ENCODE measurements at regions not wholly inside any gene's neighbourhood (a gene's known extent, or its start where the extent isn't known, plus 50 kb on each side); places are given as distances from the start of the nearest gene placed in this dataset.

DNA sequence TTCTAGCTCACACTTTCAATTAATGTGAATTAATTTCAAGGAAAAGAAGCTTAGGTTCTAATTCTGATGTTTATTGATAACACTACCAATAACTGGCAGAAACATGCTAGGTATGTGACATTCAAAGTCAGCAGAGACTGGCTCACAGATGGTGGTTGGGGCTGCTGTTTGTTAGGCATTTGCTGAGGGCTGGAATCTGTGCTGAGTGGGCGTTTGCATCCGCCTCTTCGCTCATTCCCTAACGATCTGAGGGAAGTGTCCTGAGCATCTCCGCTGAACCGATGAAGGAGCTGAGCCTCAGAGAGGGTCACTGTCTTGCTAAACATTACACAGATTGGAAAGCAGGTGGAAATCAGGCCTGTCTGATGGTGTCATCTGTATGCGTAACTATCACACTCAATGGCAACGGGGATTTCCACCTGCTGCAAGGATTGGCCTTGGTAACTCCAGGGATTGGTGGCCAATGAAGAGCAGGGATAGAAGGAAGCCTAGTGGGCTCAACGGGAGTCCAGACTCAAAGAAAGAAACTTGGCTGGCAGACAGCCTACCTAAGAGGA, 338.9 kb downstream of the TEX29 start:
- H3K27me3 ChIP-seq = no peaks in the 10 kb centered on the region
- no peak for DNase-seq
- 64 to 66% methylated on average over 9 of the region's 9 CpGs for WGBS, 2 donors

DNA sequence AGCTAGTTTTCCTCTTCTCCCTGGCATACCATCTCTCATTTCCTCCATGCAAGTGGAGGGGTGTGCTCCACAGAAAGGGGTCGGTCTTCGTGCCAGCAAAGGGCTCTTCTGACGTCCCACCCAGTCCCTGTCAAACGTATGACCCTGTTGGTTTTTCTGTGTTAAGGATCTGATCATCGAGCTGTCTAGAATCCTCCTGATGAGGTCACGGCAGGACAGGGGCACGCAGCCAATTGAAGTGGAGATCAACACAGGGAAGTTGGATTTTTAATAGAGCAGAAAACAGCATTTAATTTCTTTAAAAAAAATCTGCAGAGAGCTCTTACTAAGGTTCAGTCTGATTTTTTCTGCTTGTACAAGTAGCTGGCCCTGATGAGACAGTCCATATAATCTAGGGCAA, 339.4 kb downstream of the TEX29 start:
- intact Hi-C loops (cut with DNase I) = no loop called here
- ATAC-seq (no peak), DNase-seq (no peak)
- Histone ChIP-seq H3K27me3 (no peaks in the 10 kb centered on the region), H3K36me3 (replicated peaks in 1 of 2; ENCODE audit: insufficient read depth in 1 of 2, low read depth in 2 of 2) (no peaks in the 10 kb centered on the region), H3K4me1 (no peaks in the 10 kb centered on the region), H3K9me3 (no peaks in the 10 kb centered on the region), H3K4me3 (no peak overlapping the region), H3K27ac (no peak overlapping the region)
- no peak for TF ChIP-seq POLR2A (IDR thresholded peaks at IDR 0.05)
- TF ChIP-seq, protein P1, sequence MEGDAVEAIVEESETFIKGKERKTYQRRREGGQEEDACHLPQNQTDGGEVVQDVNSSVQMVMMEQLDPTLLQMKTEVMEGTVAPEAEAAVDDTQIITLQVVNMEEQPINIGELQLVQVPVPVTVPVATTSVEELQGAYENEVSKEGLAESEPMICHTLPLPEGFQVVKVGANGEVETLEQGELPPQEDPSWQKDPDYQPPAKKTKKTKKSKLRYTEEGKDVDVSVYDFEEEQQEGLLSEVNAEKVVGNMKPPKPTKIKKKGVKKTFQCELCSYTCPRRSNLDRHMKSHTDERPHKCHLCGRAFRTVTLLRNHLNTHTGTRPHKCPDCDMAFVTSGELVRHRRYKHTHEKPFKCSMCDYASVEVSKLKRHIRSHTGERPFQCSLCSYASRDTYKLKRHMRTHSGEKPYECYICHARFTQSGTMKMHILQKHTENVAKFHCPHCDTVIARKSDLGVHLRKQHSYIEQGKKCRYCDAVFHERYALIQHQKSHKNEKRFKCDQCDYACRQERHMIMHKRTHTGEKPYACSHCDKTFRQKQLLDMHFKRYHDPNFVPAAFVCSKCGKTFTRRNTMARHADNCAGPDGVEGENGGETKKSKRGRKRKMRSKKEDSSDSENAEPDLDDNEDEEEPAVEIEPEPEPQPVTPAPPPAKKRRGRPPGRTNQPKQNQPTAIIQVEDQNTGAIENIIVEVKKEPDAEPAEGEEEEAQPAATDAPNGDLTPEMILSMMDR (IDR thresholded peaks at IDR 0.05) = no peak
- WGBS, 2 donors = 61 to 68% methylated on average over 7 of the region's 7 CpGs

More for the DNA sequence above, 338.9 kb downstream of the TEX29 start:
- no peak overlapping the region for H3K4me3 ChIP-seq
- no peaks in the 10 kb centered on the region for H3K9me3 ChIP-seq
- H3K36me3 ChIP-seq (replicated peaks in 1 of 2; ENCODE audit: insufficient read depth in 1 of 2, low read depth in 2 of 2) = no peaks in the 10 kb centered on the region
- TF ChIP-seq, protein P1 (IDR thresholded peaks at IDR 0.05) = no peak
- no peak for TF ChIP-seq POLR2A (IDR thresholded peaks at IDR 0.05)
- intact Hi-C loops (cut with DNase I) = no loop called here
- H3K4me1 ChIP-seq = no peaks in the 10 kb centered on the region
- no peak overlapping the region for H3K27ac ChIP-seq
- ATAC-seq = no peak

DNA sequence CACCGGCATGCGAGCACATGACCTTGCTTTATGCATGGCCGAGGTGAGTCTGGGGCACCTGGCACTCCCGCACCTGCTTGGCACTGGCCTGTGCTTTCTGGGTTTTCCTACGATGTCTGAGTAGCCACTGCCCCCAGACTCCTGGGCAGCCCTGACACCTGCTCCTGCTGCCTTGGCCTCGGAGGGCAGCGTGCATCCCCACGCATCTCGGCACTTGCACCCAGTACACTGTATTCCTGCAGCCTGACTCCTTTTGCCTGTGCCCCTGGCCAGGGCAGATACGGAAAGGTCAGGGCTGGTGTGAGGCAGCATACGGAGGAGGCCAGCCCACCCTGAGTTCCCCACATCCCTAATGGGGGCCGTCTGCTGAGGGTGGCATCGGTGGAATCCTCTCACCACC, 340.6 kb downstream of the TEX29 start:
- Histone ChIP-seq H3K27me3 (no peaks in the 10 kb centered on the region), H3K27ac (no peak overlapping the region), H3K36me3 (replicated peaks in 1 of 2; ENCODE audit: insufficient read depth in 1 of 2, low read depth in 2 of 2) (no peaks in the 10 kb centered on the region), H3K4me3 (no peak overlapping the region), H3K9me3 (no peaks in the 10 kb centered on the region), H3K4me1 (no peaks in the 10 kb centered on the region)
- no peak for TF ChIP-seq POLR2A (IDR thresholded peaks at IDR 0.05)
- TF ChIP-seq, protein P1 (IDR thresholded peaks at IDR 0.05) = no peak
- 78 to 79% methylated on average over 13 of the region's 13 CpGs for WGBS, 2 donors
- ATAC-seq (no peak), DNase-seq (no peak)
- intact Hi-C loops (cut with DNase I) = no loop called here

DNA sequence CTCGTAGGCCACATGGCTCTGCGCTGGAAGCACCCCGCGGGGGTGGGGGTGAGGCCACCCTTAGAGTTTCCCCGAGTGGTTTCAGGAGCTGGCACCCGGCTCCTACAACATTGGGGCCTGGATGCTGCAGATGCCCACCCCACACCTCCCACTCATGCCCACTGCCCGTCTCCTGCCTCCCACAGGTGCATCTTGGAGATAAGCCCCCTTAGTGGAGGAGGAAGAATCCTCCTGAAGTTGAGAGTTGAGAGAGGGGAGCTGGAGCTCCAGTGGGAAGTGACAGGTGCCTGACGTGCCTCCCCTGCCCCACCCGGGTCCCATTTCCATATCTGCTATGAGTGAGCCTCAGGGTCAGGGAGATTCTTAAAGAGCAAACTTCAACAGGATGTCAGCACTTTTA, 341.3 kb downstream of the TEX29 start:
- Histone ChIP-seq H3K36me3 (replicated peaks in 1 of 2; ENCODE audit: insufficient read depth in 1 of 2, low read depth in 2 of 2) (no peaks in the 10 kb centered on the region), H3K4me1 (no peaks in the 10 kb centered on the region), H3K27ac (no peak overlapping the region), H3K4me3 (no peak overlapping the region), H3K27me3 (no peaks in the 10 kb centered on the region), H3K9me3 (no peaks in the 10 kb centered on the region)
- ATAC-seq (no peak), DNase-seq (no peak)
- intact Hi-C loops (cut with DNase I) = no loop called here
- TF ChIP-seq, protein P1 (IDR thresholded peaks at IDR 0.05) = no peak
- no peak for TF ChIP-seq POLR2A (IDR thresholded peaks at IDR 0.05)
- 77 to 81% methylated on average over 3 to 9 of the region's 9 CpGs for WGBS, 2 donors

DNA sequence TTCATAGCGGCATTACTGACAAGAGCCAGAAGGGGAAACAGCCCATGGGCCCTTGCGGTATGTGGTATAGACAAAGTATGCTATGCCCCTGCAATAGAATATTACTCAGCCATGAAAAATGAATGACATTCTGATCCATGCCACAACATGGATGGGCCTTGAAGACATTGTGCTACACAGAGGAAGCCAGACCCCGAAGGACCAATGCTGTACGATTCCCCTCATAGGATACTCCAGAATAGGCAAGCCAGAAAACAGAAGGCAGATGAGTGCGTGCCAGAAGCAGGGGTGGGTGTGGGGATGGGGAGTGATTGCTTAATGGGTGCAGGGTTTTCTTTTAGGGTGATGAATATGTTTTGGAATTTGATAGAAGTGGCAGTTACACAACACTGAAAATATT, 342.0 kb downstream of the TEX29 start:
- no peak for ATAC-seq
- no peak for TF ChIP-seq POLR2A (IDR thresholded peaks at IDR 0.05)
- TF ChIP-seq, protein P1 (IDR thresholded peaks at IDR 0.05) = no peak
- no peaks in the 10 kb centered on the region for H3K4me1 ChIP-seq
- H3K36me3 ChIP-seq (replicated peaks in 1 of 2; ENCODE audit: insufficient read depth in 1 of 2, low read depth in 2 of 2) = no peaks in the 10 kb centered on the region
- H3K4me3 ChIP-seq = no peak overlapping the region
- no peaks in the 10 kb centered on the region for H3K27me3 ChIP-seq
- WGBS, 2 donors = 82 to 84% methylated on average over 5 of the region's 5 CpGs
- intact Hi-C loops (cut with DNase I) = no loop called here
- no peak for DNase-seq
- no peak overlapping the region for H3K27ac ChIP-seq
- no peaks in the 10 kb centered on the region for H3K9me3 ChIP-seq

Measured in body of pancreas (tissue), 4 donors.